Stimulated activated naive CD8-positive, alpha-beta T cell treated with anti-CD3 and anti-CD28 coated beads, Interleukin-15, amount 100 ng/mL, for 72 hours (primary cell): ENCODE measurements at regions not wholly inside any gene's neighbourhood (a gene's known extent, or its start where the extent isn't known, plus 50 kb on each side); places are given as distances from the start of the nearest gene placed in this dataset.
A peak's percentile ranks its signal among the peaks of the same experiment; 100 is the strongest.
"Not testable (repeated sequence)": the region's sequence is repeated elsewhere in the genome, so short reads cannot be mapped to it uniquely, and the experiment has no call there.

Experiments
- ATAC-seq: fragments of 150-1000 bp; cut with Tn5 transposase; 2 replicates; pipeline ENCODE4 v1.10.0; 2021; ENCODE audit warnings: mild to moderate bottlenecking, moderate library complexity
- DNase-seq, 2 donors: peaks; one replicate each; pipeline ENCODE4 v3.0.0; 2021 to 2022
- H3K27ac Mint-ChIP-seq, 2 donors: one replicate each; pipeline ENCODE4 v1.8.0; 2022; ENCODE audit warnings: mild to moderate bottlenecking in 2 of 2, mixed read lengths in 2 of 2, moderate library complexity in 2 of 2
- H3K27me3 Mint-ChIP-seq: one replicate; pipeline ENCODE4 v1.8.0; 2022; ENCODE audit warnings: mixed read lengths
- H3K4me1 Mint-ChIP-seq: one replicate; pipeline ENCODE4 v1.8.0; 2022; ENCODE audit warnings: mild to moderate bottlenecking, mixed read lengths
- H3K4me3 Mint-ChIP-seq, 2 donors: one replicate each; pipeline ENCODE4 v1.8.0; 2022; ENCODE audit warnings: mild to moderate bottlenecking in 2 of 2, mixed read lengths in 2 of 2, moderate library complexity in 1 of 2
- H3K9me3 Mint-ChIP-seq, 2 donors: one replicate each; pipeline ENCODE4 v1.8.0; 2022; ENCODE audit warnings: mixed read lengths in 2 of 2

GRCh38 chr7:56483861-56484550 lies 367.8 kb upstream of the NUPR2 start:
- ATAC-seq (no peak), DNase-seq (no peak)
- Mint-ChIP-seq H3K4me3 (no peak overlapping the region), H3K9me3 (peaks cover 33 to 65% of the 10 kb centered on the region in 2 donors), H3K27me3 (no peaks in the 10 kb centered on the region), H3K27ac (no peak overlapping the region), H3K4me1 (no peaks in the 10 kb centered on the region)

DNA sequence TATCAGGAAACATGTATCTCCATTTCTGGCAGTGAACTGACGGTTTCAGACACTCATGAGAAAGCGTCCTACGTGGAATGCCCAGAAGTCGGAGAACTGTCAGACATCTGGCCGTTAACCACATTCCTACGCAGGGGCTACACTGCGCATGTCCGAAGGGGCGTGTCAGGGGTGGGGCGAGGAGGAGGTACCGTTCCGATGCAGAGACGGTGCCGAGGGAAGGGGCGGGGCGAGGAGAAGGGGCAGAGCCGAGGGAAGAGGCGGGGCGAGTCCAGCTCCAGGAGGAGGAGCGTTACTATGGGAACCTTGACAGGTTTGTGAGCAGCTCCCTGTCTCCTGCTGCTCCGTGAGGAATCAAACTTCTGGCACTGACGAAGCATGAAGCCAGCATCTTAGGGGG lies 366.9 kb upstream of the NUPR2 start:
- Mint-ChIP-seq H3K27ac (no peak overlapping the region), H3K27me3 (no peaks in the 10 kb centered on the region), H3K4me3 (no peak overlapping the region), H3K9me3 (peaks cover 32 to 65% of the 10 kb centered on the region in 2 donors), H3K4me1 (no peaks in the 10 kb centered on the region)
- ATAC-seq, result no peak
- DNase-seq, result no peak

DNA sequence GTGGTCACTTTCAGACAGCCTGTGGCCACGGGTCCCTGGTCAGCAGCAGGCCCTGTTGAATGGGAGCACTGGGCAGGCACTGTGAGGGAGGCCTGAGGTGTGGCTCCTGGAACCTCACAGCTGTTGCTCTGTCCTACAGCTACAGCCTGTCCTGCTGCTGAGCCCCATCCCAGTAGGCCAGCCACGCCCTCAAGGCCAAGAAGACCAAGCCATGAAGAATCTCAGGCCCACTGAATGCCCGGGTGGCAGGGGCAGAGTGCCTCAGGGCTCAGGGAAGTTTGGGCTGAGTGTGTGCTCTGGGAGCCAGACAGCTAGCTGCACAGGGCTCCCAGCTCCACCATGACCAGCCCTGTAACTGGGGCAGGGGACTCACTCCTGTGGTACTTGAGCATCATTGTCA lies 363.5 kb upstream of the NUPR2 start:
- H3K4me1 Mint-ChIP-seq, result no peaks in the 10 kb centered on the region
- H3K27me3 Mint-ChIP-seq, result no peaks in the 10 kb centered on the region
- H3K4me3 Mint-ChIP-seq, result no peak overlapping the region
- ATAC-seq (no peak), DNase-seq (no peak)
- no peak overlapping the region for H3K27ac Mint-ChIP-seq
- peaks cover 42 to 80% of the 10 kb centered on the region in 2 donors for H3K9me3 Mint-ChIP-seq

- H3K27ac Mint-ChIP-seq, result no peak overlapping the region
- DNase-seq (no peak), ATAC-seq (no peak)
- H3K4me3 Mint-ChIP-seq, result no peak overlapping the region
- no peaks in the 10 kb centered on the region for H3K4me1 Mint-ChIP-seq
- H3K9me3 Mint-ChIP-seq, result peaks cover 42 to 82% of the 10 kb centered on the region in 2 donors
- H3K27me3 Mint-ChIP-seq, result no peaks in the 10 kb centered on the region
These were observed 362.9 kb upstream of the NUPR2 start for GRCh38 chr7:56479136-56479535.

GRCh38 chr7:56474271-56474670 lies 358.1 kb upstream of the NUPR2 start:
- no peak for DNase-seq
- no peaks in the 10 kb centered on the region for H3K27me3 Mint-ChIP-seq
- no peaks in the 10 kb centered on the region for H3K4me1 Mint-ChIP-seq
- ATAC-seq, result no peak
- no peak overlapping the region for H3K27ac Mint-ChIP-seq
- H3K4me3 Mint-ChIP-seq, result no peak overlapping the region
- peaks cover 21 to 70% of the 10 kb centered on the region in 2 donors for H3K9me3 Mint-ChIP-seq

GRCh38 chr7:56471811-56472210 lies 355.6 kb upstream of the NUPR2 start:
- Mint-ChIP-seq H3K9me3 (peaks cover 6 to 45% of the 10 kb centered on the region in 2 donors), H3K4me3 (no peak overlapping the region), H3K27me3 (no peaks in the 10 kb centered on the region), H3K27ac (no peak overlapping the region), H3K4me1 (no peaks in the 10 kb centered on the region)
- DNase-seq, result no peak
- no peak for ATAC-seq

DNA sequence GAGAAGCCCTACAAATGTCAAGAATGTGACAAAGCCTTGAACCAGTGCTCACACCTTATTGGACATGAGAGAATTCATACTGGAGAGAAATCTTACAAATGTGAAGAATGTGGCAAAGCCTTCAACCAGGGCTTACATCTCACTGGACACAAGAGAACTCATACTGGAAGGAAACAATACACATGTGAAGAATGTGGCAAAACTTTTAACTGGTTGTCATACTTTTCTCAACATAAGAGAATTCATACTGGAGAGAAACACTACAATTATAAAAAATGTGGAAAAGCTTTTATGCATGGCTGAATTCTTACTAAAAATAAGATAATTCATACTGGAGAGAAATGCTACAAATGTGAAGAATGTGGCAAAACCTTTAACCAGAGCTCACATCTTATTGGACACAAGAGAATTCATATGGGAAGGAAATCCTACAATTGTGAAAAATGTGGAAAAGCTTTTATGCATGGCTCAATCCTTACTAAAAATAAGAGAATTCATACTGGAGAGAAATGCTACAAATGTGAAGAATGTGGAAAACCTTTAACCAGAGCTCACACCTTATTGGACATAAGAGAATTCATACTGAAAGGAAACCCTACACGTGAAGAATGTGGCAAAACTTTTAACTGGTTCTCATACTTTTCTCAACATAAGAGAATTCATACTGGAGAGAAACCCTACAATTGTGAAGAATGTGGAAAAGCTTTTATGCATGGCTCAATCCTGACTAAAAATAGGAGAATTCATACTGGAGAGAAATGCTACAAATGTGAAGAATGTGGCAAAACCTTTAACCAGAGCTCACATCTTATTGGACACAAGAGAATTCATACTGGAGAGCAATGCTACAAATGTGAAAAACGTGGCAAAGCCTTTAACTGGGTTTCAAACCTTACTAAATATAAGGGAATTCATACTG lies 350.6 kb upstream of the NUPR2 start:
- not testable (repeated sequence) for H3K27me3 Mint-ChIP-seq, DNase-seq, ATAC-seq, H3K4me1 Mint-ChIP-seq, H3K27ac Mint-ChIP-seq, H3K4me3 Mint-ChIP-seq
- peaks cover 20 to 38% of the 10 kb centered on the region in 2 donors for H3K9me3 Mint-ChIP-seq

DNA sequence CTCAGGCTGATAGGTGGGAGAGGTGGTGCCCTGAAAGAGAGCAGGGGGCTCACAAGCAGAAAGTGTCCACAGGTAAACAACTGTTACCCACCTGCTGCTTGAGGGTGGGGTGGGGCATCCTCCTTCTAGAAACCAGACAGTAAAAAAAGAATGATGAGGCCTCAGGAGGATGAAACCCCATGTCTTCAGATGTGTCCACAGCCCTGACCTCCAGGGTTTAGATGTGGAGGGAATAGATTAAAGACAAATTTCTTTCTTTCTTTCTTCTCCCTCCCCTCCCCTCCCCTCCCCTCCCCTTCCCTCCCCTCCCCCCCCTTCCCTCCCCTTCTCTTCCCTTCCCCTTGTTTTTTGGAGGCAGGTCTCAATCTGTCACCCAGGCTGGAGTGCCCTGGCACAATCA lies 333.5 kb upstream of the NUPR2 start:
- Mint-ChIP-seq H3K9me3 (peaks cover 24 to 34% of the 10 kb centered on the region in 2 donors), H3K27me3 (no peaks in the 10 kb centered on the region), H3K27ac (no peak overlapping the region), H3K4me3 (no peak overlapping the region), H3K4me1 (no peaks in the 10 kb centered on the region)
- no peak for DNase-seq
- no peak for ATAC-seq

DNA sequence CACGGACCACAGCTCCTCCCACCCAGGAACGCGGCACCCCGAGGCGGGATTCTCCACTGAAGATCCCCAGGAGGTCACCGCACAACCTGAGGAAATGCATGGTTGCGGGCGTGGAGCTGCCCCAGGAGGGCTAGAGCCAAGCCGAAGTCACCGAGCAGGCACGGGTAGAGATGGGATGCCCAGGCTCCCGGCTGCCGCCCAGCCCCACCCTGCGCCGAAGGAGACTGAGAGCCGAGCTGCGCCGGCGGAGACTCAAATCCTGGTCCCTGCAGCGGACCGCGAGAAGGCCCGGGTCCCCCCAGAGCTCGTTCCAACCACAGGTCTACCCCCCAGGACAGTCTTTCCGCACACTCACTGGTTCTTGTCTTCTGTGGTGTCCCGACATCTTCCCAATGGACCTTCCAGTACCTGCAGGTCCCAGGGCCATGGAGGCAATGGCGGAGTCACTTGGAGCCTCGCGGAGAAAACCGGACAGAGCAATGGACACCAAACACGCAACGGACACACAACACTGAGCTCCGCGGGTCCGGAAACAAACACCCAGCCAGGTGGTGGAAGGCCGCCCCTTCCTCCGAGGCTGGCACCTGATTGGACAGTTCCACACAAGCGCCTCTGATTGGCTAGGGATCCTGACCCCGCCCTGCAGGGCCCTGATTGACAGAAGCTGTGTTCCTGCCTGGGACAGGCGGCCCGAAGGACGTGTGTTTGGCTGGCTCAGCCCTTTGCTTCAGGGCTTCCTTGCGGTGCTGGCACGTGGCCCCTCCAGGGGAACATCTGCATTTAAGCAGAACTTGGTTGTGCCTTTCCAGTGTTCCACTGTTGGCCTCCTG lies 331.9 kb upstream of the NUPR2 start:
- H3K27me3 Mint-ChIP-seq, result no peaks in the 10 kb centered on the region
- DNase-seq, result no peak
- no peak for ATAC-seq
- H3K9me3 Mint-ChIP-seq, result peaks cover 31 to 35% of the 10 kb centered on the region in 2 donors
- H3K27ac Mint-ChIP-seq, result no peak overlapping the region
- H3K4me1 Mint-ChIP-seq, result no peaks in the 10 kb centered on the region
- no peak overlapping the region for H3K4me3 Mint-ChIP-seq

- H3K9me3 Mint-ChIP-seq, result peaks cover 8 to 33% of the 10 kb centered on the region in 2 donors
- not testable (repeated sequence) for H3K27ac Mint-ChIP-seq, ATAC-seq, H3K27me3 Mint-ChIP-seq, H3K4me1 Mint-ChIP-seq, DNase-seq, H3K4me3 Mint-ChIP-seq
These were observed 304.3 kb upstream of the NUPR2 start for GRCh38 chr7:56420528-56420927.

- Mint-ChIP-seq H3K27ac (no peak overlapping the region), H3K9me3 (peaks cover 0 to 14% of the 10 kb centered on the region in 2 donors), H3K27me3 (no peaks in the 10 kb centered on the region), H3K4me3 (no peak overlapping the region), H3K4me1 (no peaks in the 10 kb centered on the region)
- DNase-seq, result no peak
- no peak for ATAC-seq
These were observed 259.0 kb upstream of the NUPR2 start for GRCh38 chr7:56375173-56375572.

- H3K27me3 Mint-ChIP-seq, H3K27ac Mint-ChIP-seq, H3K4me3 Mint-ChIP-seq, H3K4me1 Mint-ChIP-seq, ATAC-seq, DNase-seq: not testable (repeated sequence)
- H3K9me3 Mint-ChIP-seq, result peaks cover 0 to 14% of the 10 kb centered on the region in 2 donors
These were observed 258.4 kb upstream of the NUPR2 start for GRCh38 chr7:56374666-56375065.

- H3K4me3 Mint-ChIP-seq, H3K27ac Mint-ChIP-seq, ATAC-seq, H3K27me3 Mint-ChIP-seq, H3K4me1 Mint-ChIP-seq: not testable (repeated sequence)
- peaks cover 0 to 14% of the 10 kb centered on the region in 2 donors for H3K9me3 Mint-ChIP-seq
- DNase-seq, result peak; percentile 59 to 76
These were observed 257.1 kb upstream of the NUPR2 start for GRCh38 chr7:56373314-56373713.

GRCh38 chr7:56371792-56372191 lies 255.6 kb upstream of the NUPR2 start:
- H3K9me3 Mint-ChIP-seq, result peaks cover 0 to 14% of the 10 kb centered on the region in 2 donors
- H3K27me3 Mint-ChIP-seq, ATAC-seq, H3K4me3 Mint-ChIP-seq, H3K27ac Mint-ChIP-seq, H3K4me1 Mint-ChIP-seq: not testable (repeated sequence)
- DNase-seq, result peak; percentile 20 to 29

DNA sequence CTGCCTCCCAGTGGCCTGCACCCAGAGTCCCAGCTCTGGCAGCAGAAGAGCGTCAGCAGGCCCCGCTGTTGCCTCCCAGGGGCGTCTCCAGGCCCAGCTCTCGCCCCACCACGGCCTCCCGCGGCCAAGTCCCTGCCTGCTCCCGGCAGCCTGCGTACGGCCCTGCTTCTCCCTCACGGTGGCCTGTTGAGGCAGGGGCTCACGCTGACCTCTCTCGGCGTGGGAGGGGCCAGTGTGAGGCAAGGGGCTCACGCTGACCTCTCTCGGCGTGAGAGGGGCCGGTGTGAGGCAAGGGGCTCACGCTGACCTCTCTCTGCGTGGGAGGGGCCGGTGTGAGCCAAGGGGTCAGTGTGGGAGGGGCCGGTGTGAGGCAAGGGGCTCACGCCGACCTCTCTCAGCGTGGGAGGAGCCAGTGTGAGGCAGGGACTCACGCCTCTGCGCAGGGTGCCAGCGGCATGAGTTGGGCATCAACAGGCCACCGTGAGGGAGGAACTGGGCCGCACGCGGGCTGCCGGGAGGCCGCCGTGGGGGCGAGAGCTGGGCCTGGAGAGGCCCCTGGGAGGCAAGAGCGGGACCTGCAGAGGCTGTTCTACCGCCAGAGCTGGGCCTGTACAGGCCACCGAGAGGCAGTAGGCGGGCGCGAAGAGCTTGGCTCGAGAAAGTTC lies 254.1 kb upstream of the NUPR2 start:
- not testable (repeated sequence) for H3K4me1 Mint-ChIP-seq, H3K9me3 Mint-ChIP-seq, ATAC-seq, H3K27me3 Mint-ChIP-seq, H3K4me3 Mint-ChIP-seq, DNase-seq, H3K27ac Mint-ChIP-seq
